HG03469 (cell line): ENCODE measurements at regions not wholly inside any gene's neighbourhood (a gene's known extent, or its start where the extent isn't known, plus 50 kb on each side); places are given as distances from the start of the nearest gene placed in this dataset.

Experiments used
- ATAC-seq: cut with Tn5 transposase; IDR thresholded peaks from one replicate; pipeline ENCODE4 v1.9.1; 2021; ENCODE audit warnings: mild to moderate bottlenecking, moderate library complexity, moderate number of reproducible peaks; ENCODE audit not compliant: unreplicated experiment

GRCh38 chr10:128520211-128520815, 394.1 kb upstream of the MKI67 start:
- no peak for ATAC-seq

- ATAC-seq = no peak
Measured at GRCh38 chr10:128522551-128523308, 396.5 kb upstream of the MKI67 start.

- no peak for ATAC-seq
Measured at GRCh38 chr10:128525444-128525843, 399.2 kb upstream of the MKI67 start.

GRCh38 chr10:128525936-128526335, 399.7 kb upstream of the MKI67 start:
- ATAC-seq = no peak

- no peak for ATAC-seq
Measured at GRCh38 chr10:128526791-128527375, 400.7 kb upstream of the MKI67 start.

GRCh38 chr10:128527711-128528110, 401.5 kb upstream of the MKI67 start:
- ATAC-seq = no peak

GRCh38 chr10:128528167-128528566, 401.9 kb upstream of the MKI67 start:
- ATAC-seq = no peak

- no peak for ATAC-seq
Measured at GRCh38 chr10:128528781-128529180, 402.6 kb upstream of the MKI67 start.

- ATAC-seq = no peak
Measured at GRCh38 chr10:128529225-128529624, 403.0 kb upstream of the MKI67 start.

- no peak for ATAC-seq
Measured at GRCh38 chr10:128530301-128530700, 404.1 kb upstream of the MKI67 start.

- ATAC-seq = no peak
Measured at GRCh38 chr10:128530946-128531345, 404.7 kb upstream of the MKI67 start.

- ATAC-seq = no peak
Measured at GRCh38 chr10:128534686-128535085, 408.5 kb upstream of the MKI67 start.

- ATAC-seq = no peak
Measured at GRCh38 chr10:128536259-128536658, 410.0 kb upstream of the MKI67 start.

GRCh38 chr10:128537834-128538330, 411.7 kb upstream of the MKI67 start:
- no peak for ATAC-seq

- no peak for ATAC-seq
Measured at GRCh38 chr10:128538671-128539070, 412.4 kb upstream of the MKI67 start.

- no peak for ATAC-seq
Measured at GRCh38 chr10:128539510-128540127, 413.4 kb upstream of the MKI67 start.

GRCh38 chr10:128540128-128540762, 414.0 kb upstream of the MKI67 start:
- ATAC-seq = no peak

- no peak for ATAC-seq
Measured at GRCh38 chr10:128540781-128541761, 414.8 kb upstream of the MKI67 start.

- ATAC-seq = no peak
Measured at GRCh38 chr10:128541926-128542475, 415.8 kb upstream of the MKI67 start.

GRCh38 chr10:128542659-128543058, 416.4 kb upstream of the MKI67 start:
- no peak for ATAC-seq
